HG02678 (cell line): ENCODE measurements at regions not wholly inside any gene's neighbourhood (a gene's known extent, or its start where the extent isn't known, plus 50 kb on each side); places are given as distances from the start of the nearest gene placed in this dataset.
"Not testable (repeated sequence)": the region's sequence is repeated elsewhere in the genome, so short reads cannot be mapped to it uniquely, and the experiment has no call there.

ENCODE experiments used
- ATAC-seq: cut with Tn5 transposase; IDR thresholded peaks from one replicate; pipeline ENCODE4 v1.9.1; 2021; ENCODE audit warnings: mild to moderate bottlenecking, moderate library complexity; ENCODE audit not compliant: unreplicated experiment

DNA sequence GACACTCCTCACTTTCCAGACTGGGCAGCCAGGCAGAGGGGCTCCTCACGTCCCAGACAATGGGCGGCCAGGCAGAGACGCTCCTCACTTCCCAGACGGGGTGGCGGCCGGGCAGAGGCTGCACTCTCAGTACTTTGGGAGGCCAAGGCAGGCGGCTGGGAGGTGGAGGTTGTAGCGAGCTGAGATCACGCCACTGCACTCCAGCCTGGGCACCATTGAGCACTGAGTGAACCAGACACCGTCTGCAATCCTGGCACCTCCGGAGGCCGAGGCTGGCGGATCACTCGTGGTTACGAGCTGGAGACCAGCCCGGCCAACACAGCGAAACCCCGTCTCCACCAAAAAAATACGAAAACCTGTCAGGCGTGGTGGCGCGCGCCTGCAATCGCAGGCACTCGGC, 134.1 kb upstream of the BOD1L1 start:
- not testable (repeated sequence) for ATAC-seq

DNA sequence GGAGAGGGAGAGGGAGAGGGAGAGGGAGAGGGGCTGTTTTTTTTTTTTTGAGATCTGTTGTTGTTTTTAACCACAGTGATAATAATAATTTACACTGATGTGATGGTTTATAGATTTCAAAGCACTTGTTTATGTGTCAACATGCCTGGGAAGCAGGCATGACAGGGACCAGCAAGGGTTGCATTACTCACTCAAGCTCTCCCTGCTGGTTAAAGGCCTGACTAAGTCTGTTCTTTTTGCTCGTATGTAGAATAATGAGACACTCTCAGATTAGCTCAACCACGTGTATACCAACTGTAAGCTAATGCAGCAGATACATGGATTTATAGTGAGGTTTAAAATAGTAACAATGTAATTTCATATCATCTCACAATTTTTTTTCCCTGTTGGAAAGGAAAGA, 134.6 kb upstream of the BOD1L1 start:
- ATAC-seq, result no peak

DNA sequence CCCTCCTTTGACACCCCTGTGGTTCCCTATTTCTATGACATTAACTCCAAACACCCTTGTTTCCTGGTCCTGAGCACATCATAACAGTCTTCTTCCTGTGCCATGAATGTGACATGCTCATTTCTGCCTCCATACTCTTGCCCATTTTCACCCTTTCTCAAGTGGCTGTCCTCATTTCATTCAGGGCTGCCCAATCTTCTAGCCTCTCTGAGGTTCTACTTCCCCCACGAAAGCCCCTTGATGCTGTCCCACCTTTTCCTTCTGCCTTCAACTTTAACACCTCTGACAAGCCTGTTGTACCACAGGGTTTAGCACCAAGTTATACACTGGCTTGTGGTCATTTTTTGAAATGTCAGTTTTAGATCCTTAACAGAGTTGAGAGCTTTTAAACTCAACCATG, 136.2 kb upstream of the BOD1L1 start:
- ATAC-seq, result no peak

DNA sequence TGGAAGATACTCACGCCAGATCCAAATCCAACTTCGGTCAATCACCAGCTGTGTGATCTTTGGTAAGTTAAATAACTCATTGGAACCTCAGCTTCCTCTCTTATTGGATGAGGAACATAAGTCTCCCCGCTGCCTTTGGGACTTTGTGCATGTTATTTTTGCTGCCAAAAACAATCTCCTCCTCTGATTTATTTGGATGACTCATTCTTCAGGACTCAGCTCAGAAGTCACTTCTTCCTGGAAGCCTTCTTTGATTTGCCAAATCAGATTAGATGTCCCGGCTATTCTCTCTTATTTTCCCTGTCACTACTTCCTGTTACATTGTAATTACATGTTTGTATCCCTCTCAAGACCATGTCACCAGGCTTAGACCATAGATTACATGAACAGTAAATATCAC, 138.0 kb upstream of the BOD1L1 start:
- no peak for ATAC-seq

DNA sequence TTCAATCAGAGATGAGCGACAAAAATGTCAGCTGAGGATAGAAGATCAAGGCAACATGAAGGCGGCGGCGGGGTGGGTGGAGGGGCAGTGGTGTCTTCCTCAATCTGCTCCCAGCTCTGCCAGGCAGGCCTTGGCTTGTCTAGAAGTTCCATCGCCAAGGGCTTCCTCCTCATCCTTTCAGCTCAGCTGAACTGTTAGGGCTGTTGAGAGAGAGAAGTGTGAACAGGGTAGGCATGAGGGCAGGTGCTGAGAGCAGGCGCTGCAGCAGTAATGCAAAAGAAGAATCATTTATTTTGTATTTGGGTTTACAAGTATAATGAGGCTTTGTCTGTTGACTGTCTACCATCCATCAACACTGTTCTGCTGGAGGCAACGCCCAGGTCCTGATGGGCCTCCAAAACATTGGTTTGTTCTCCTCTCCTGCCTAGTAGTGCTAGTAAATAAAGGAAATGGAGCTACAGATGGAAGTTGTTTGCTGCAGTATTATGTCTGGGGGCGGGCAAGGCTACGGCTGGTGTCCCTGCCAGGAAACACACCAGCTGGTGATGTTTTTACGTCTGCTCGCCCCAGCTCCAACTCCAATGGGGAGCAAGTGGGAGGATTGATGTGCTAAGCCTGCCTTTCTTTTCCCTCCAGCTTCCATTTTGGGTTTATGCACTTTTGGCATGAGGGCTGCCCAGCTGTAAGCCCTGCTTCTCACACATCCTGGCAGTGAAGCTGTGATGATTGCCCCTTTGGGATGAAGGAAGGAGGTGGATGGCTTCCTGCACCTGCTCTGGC, 139.4 kb upstream of the BOD1L1 start:
- no peak for ATAC-seq

DNA sequence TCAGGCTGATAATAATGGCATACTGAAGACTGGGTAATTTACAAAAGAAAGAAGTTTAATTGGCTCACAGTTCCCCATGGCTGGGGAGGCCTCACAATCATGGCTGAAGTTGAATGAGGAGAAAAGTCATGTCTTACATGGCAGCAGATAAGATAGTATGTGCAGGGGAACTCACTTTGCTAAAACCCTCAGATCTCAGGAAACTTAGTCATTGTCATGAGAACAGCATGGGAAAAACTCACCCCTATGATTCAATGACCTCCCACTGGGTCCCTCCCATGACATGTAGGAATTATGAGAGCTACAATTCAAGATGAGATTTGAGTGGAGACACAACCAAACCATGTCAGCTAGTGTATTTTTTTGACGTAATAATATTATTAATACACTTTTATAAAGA, 149.8 kb upstream of the BOD1L1 start:
- ATAC-seq, result no peak

DNA sequence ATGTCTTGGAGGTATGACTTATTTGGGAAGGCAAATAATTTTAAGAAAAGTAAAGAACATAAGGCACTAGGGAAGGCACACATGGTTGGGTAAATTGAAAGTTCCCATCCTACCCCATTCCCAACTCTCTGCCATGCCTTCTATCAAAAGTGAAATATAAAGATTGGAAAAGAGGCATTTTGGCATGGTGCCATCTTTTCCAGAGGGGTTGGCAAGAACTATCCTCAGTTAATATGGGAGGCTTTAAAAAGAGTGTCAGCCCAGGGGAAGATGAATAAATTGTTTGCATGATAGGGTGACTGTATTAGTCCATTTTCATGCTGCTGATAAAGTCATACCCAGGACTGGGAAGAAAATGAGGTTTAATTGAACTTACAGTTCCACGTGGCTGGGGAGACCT, 150.8 kb upstream of the BOD1L1 start:
- ATAC-seq, result no peak

DNA sequence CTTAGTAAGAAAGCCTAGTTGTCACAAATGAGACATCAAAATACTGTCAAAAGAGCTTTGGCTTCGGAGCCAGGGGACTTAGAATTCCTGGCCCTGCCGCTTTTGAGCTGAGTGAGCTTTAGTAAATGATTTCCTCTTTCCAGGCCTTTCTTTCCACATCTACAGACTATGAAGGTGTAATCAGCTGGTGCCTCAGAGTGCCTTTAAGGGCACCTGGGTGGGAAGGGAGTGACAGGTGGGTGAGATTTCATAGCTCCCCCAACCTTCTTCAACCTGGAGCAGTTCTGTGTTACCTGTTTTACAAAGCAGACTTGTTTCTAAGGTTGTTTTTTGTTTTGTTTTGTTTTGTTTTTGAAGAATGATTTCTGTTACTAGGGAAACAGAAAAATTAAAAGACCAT, 154.7 kb upstream of the BOD1L1 start:
- no peak for ATAC-seq

DNA sequence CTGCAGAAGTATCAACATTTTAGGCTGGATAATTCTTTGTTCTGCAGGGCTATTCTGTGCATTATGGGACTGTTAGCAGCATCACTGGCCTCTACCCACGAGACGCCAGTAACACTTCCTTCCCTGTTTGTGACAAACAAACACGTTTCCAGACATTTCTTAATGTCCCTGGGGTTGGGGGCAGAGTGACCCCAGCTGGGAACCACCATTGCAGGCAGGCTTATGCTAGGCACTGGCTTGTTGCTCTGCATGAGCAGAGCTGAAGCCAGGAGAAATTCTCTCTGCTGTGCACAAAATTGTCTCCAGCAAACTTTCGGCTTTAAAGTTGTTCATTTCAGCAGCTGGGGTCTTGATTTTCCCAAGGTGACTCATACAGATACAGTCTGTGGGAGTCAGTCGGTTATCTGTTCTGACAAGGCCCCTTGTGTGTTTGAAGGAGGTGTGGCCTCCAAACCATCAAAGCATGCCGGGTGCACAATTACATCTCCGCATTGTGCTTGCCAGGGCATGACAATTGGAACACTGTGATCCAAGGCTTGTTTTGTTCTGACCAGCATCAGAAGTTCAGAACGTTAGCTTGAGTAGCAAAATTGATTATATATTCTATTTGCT, 156.4 kb upstream of the BOD1L1 start:
- ATAC-seq, result no peak

DNA sequence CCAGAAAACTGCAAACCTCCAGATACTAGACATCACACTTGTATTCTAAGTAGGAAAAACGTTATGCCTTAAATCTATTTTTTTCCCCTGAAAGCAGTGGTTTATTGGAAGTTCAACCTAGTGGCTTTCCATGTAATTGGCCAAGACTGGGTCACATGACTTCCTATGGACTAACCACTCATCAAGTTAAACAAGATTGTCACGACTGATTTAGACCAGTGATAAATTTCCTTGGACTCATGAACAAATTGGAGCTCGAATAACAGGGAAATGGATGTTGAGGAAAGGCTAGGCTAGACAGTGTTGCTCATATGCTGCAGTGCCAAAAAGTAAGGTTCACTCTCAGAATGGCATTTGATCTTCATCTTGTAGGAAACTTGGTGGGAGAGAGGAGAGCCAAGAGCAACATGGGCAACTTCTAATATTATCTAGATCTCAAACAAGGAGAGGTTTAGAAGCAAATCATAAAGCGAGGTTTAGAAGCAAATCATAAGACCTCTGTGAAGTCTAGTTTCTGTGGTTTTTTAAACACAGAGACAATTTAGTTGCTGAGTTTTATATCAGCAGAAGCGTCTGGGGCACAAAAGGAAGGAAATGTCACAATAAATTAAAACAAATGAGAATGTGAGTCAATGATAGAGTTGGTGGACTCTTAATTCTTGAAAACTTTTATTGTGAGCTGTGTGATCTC, 165.6 kb upstream of the BOD1L1 start:
- ATAC-seq, result no peak

DNA sequence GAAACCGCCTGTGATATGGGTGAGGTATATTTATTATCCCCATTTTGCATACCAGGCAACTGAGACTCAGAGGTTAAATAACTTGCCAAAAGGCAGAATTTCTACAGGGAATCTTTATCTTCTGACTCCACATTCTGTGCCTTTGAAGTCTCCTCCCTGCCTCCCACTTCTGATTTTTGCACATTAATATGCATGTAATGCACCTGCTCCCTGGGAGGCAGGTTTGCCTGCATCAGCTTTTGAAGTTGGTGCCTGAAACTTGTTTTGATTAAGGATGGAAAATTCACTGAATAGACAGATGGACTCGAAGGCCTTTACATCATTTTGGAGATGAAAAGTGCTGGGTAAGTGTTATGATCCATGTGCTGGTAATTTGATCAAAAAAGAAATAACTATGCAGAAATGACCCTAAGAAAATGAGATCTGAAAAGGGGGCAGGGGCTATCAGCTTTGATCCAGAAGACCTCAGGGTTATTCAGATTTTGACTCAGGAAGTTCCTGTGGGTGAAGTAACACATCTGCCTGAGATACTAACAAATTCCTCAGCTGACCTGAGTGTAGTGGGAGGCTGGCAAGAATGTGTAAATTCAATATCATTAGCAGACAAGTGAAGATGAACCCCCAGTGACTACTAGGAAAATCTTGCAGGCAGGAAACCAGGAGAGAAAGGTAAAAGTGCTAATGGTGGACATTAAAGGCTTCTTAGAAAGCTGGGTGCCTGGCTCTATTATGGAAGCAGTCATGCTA, 167.5 kb upstream of the BOD1L1 start:
- no peak for ATAC-seq

DNA sequence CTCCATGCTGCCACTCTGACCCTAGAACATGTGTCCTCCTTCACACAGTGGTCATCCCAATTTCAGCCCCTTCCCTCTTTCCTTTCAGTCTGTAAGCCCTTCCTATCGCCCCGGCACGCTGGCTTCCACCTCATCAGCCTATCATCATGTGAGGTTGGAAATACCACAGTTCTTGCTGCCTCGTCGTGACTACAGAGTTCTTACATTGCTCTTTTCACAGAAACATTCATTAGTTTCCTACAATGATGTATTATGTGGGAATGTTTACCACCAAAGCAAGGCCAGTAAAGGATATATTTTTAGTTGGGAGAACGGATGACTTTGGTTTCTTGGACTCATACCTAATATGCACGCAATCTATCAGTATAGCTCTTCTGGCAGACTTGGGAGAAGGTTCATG, 169.5 kb upstream of the BOD1L1 start:
- ATAC-seq, result no peak

DNA sequence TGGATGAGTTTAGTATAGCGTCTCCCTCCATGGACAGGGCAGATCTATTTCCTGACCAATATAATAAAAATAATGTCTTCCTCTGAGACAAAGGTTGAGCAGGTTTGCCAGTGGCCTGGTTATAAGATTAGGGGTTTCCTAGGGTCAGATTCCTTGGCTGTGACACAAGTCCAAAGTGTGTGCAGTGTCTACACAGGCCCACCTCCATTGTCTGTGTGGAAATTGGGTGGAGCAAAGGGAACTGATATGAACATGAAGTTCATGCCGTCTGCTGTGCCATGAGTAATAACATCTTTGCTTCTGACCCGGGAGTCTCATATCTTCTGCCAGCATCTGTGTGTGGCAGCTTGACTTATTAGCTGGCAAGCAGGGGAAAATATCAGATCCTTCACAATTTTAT, 187.7 kb upstream of the BOD1L1 start:
- ATAC-seq, result no peak

DNA sequence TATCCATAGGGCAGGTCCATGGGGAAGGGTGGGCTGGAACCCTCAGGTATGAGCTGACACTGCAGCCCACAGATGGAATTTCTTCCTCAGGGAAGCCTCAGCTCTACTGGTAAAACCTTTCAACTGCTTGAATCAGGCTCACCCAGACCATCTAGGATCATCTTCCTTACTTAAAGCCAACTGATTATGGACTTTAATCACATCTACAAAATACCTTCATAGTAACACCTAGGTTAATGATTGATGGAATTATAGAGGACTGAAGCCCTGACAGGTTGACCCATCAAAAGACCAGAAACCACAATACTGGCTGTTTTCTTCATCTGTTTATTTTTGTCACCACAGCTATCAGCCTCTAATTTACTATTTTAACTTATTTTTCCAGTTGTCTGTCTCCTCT, 188.9 kb upstream of the BOD1L1 start:
- no peak for ATAC-seq

DNA sequence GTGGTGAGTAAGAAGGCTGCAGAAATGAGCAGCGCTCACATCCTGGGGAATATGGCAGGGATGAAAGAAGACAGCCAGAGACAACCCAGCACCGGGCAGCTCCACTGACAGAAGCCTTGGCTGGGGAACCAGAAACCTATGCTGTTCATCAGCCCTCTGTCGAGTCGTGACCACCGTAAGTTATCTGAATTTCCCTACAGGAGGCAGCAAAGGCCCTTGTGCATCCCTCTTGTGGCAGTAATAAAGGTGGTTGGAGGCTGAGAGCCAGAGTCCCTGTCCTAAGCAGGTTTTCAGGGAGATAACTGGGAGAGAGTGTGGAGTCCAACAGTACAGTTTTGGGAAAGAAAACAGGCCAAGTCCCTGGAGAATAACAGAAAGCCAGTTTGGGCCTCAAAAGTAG, 194.0 kb upstream of the BOD1L1 start:
- no peak for ATAC-seq

DNA sequence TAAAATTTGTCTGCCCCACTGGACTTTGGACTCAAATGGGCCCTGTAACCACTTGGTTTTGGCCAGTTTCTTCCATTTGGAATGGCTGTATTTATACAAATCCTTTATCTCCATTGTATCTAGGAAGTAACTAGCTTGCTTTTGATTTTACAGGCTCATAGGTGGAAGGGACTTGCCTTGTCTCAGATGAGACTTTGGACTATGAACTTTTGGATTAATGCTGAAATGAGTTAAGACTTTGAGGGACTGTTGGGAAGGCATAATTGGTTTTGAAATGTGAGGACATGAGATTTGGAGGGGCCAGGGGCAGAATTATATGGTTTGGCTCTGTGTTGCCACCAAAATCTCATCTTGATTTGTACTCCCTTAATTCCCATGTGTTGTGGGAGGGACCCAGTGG, 198.3 kb upstream of the BOD1L1 start:
- not testable (repeated sequence) for ATAC-seq

DNA sequence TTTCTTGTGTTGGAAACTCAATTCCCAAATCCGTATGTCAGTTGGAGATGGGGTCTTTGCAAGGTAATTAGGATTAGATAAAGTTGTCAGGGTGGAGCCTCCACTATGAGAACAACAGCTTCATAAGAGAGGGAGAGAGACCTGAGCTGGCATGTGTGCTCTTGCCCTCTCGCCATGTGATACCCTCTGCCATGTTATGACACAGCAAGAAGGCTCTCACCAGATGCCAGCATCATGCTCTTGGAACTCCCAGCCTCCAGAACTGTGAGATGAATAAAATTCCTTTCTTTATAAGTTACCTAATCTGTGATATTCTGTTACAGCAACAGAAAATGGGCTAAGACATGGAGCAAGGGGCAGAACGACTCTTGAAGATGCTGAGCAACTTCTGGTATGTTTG, 201.9 kb upstream of the BOD1L1 start:
- ATAC-seq, result no peak

DNA sequence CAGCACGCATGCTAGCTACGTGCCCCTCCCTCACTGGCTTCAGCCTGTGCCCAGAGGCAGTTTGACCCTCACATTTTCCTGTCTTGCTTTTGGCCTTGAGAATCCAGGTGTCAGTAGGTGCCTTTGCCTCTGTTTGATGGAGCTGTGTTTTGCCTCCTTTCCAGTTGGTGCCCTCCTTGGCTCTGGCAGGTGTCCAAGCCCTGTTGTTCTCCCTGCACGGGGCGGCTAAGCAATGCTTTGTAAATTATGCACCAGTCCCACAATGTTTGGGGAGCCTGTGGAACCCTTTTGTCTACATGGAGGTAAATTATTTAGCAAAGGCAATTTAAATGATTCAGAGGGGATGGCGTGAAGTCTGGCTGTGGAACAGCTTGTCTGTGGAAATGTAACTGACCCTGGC, 202.9 kb upstream of the BOD1L1 start:
- ATAC-seq, result no peak

DNA sequence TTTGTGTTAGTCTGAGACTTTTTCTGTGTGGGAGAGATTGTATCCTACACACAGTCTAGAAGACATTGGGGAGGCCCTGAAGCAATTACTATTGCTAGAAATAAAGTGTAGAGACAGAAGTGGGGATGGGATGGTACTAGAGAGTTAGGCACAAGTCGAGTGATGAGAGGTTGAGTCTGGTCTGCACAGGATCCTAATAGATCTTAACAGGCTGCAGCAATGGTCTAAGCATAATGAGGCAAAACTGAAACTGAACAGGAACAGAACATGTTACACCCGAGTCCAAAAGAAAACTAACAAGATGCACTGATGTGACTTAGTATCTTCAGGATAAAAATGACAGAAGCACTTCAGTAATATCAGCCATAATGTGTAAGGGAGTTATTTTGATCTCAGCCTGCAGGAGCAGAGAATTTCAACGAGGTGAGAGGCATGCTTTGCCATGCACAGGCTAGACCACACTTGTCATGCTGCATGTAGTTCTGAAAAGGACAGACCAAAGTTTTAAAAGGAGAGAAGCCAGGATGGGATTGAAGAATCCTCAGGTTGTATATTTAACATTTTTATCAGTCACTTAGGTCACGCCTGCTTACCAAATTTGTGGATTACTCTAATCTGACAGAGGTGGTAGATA, 205.8 kb upstream of the BOD1L1 start:
- no peak for ATAC-seq

DNA sequence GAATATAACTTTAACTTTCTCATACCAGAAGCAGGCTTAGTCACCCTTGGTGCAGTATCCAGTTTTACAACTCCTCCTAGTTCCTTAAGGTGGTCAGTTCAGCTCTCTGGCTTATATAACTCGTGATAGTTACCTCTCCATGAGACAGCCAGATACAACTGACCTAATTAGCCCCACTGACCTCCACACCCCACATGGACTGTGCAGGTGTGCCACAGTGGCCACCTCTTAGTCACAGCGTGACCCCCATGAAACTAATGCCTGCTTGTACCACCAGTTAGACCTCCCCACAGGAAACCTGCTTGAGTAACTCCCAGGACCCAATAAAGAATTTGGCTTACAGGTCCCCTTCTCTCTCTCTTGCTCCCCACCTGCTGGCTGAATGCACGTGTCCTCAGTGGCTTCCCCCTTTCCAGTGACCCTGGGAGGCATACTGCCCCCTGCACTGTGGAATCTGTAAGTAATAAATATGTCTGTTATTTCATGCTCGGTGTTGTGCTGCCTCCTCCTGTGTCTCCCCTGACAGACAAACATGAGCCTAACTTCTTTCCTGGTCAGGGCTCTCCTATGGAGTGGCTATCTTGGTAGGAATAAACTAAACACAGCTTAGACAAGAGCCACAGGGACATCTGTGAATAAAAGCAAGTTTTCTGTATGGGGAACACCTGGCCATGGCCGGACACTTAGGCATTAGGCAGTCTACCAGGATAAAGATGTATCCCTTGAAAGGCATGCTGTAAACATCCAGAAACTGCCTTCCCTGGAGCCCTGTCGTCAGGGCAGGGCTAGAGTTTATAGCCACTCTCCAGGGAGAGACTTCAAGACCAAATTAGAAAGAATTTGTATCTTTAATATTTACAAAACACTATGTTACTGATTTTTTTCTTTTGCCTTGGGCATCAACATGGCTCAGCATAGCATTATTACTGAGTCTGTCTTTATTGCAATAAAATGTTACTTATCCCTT, 209.7 kb upstream of the BOD1L1 start:
- ATAC-seq, result no peak
